ENCODE measurements at regions not wholly inside any gene's neighbourhood (a gene's known extent, or its start where the extent isn't known, plus 50 kb on each side); places are given as distances from the start of the nearest gene placed in this dataset.

- no peak for TF ChIP-seq CTCF (IDR thresholded peaks at IDR 0.05; ENCODE audit: control insufficient read depth, insufficient read depth, low read depth, low read length, missing control alignments)
- no peak for DNase-seq (ENCODE audit: low read depth)
- H3K4me3 ChIP-seq (ENCODE audit: control insufficient read depth, low read depth, low read length) = no peak overlapping the region
Measured at GRCh38 chr4:166426300-166426863, 553.3 kb downstream of the TLL1 start.

GRCh38 chr4:166432125-166432524, 559.1 kb downstream of the TLL1 start:
- no peak for TF ChIP-seq CTCF (IDR thresholded peaks at IDR 0.05; ENCODE audit: control insufficient read depth, insufficient read depth, low read depth, low read length, missing control alignments)
- no peak overlapping the region for H3K4me3 ChIP-seq (ENCODE audit: control insufficient read depth, low read depth, low read length)
- no peak for DNase-seq (ENCODE audit: low read depth)

GRCh38 chr4:166432842-166433241, 559.8 kb downstream of the TLL1 start:
- no peak for TF ChIP-seq CTCF (IDR thresholded peaks at IDR 0.05; ENCODE audit: control insufficient read depth, insufficient read depth, low read depth, low read length, missing control alignments)
- DNase-seq (ENCODE audit: low read depth) = no peak
- H3K4me3 ChIP-seq (ENCODE audit: control insufficient read depth, low read depth, low read length) = no peak overlapping the region

- no peak for TF ChIP-seq CTCF (IDR thresholded peaks at IDR 0.05; ENCODE audit: control insufficient read depth, insufficient read depth, low read depth, low read length, missing control alignments)
- no peak overlapping the region for H3K4me3 ChIP-seq (ENCODE audit: control insufficient read depth, low read depth, low read length)
- peak; percentile 48 for DNase-seq (ENCODE audit: low read depth)
Measured at GRCh38 chr4:166435449-166435848, 562.4 kb downstream of the TLL1 start.

- no peak for DNase-seq (ENCODE audit: low read depth)
- no peak overlapping the region for H3K4me3 ChIP-seq (ENCODE audit: control insufficient read depth, low read depth, low read length)
- TF ChIP-seq CTCF (IDR thresholded peaks at IDR 0.05; ENCODE audit: control insufficient read depth, insufficient read depth, low read depth, low read length, missing control alignments) = no peak
Measured at GRCh38 chr4:166458756-166459155, 585.7 kb downstream of the TLL1 start.

GRCh38 chr4:166459621-166460020, 586.6 kb downstream of the TLL1 start:
- no peak for DNase-seq (ENCODE audit: low read depth)
- H3K4me3 ChIP-seq (ENCODE audit: control insufficient read depth, low read depth, low read length) = no peak overlapping the region
- no peak for TF ChIP-seq CTCF (IDR thresholded peaks at IDR 0.05; ENCODE audit: control insufficient read depth, insufficient read depth, low read depth, low read length, missing control alignments)
